K562 (cell line): ENCODE measurements at regions not wholly inside any gene's neighbourhood (a gene's known extent, or its start where the extent isn't known, plus 50 kb on each side); places are given as distances from the start of the nearest gene placed in this dataset.

Experiments used
- ATAC-seq: fragments of 200-7000 bp; cut with Tn5 transposase; 3 replicates; pipeline ENCODE4 v1.9.1; 2020; ENCODE audit warnings: moderate library complexity
- BruUV-seq: library from RNA; stranded (reverse); fragments of 400-500 nt; replicated peaks from 2 replicates; lab custom pipeline; 2021; lab: Mats Ljungman, UMichigan
- CTCF ChIA-PET: fragments of 300-600 bp; formaldehyde crosslinking; extraction: SDS; loops from one replicate; lab custom pipeline; 2021; ENCODE audit warnings: low intra/inter-chr PET ratio; lab: Yijun Ruan, JAX
- POLR2A ChIA-PET: fragments of 300-600, 350-650 bp; sonication (Branson Sonifier 250); formaldehyde crosslinking; extraction: SDS; loops from one replicate; lab custom pipeline; 2021; ENCODE audit warnings: antibody characterized with exemption, inconsistent platforms; lab: Yijun Ruan, JAX
- DNase-seq, 4 experiments: peaks; one replicate each; pipeline versions ENCODE4 v3.0.0 to v3.0.0-alpha.2; 2011 to 2018; ENCODE audit warnings: low spot score in 3 of 4, mixed read lengths in 3 of 4; ENCODE audit errors: extremely low read depth in 1 of 4
- FAIRE-seq: peaks from 2 replicates; lab custom pipeline; 2011; peaks lifted over from hg19 to GRCh38; lab: Jason Lieb, UNC
- H2AFZ ChIP-seq: 2 replicates; pipeline ENCODE4 v1.6.0; 2011; ENCODE audit warnings: low read depth, low read length, control low read depth, inconsistent platforms
- H3K27ac ChIP-seq: fragments of 200-600 bp; 3 replicates; pipeline ENCODE4 v1.8.0; 2011; ENCODE audit warnings: low read depth, mild to moderate bottlenecking, control low read depth, inconsistent platforms, low read length, moderate library complexity, mixed read lengths; ENCODE audit errors: extremely low read depth
- H3K27me3 ChIP-seq, 2 experiments: fragments of 300-600 bp in 1 of 2; 2 replicates in 1 of 2; 3 replicates in 1 of 2; pipeline versions ENCODE4 v1.6.0 to v1.8.0; 2011; ENCODE audit warnings: inconsistent platforms in 2 of 2, low read length in 2 of 2, mild to moderate bottlenecking in 1 of 2, mixed read lengths in 1 of 2, moderate library complexity in 1 of 2; ENCODE audit not compliant: control insufficient read depth in 2 of 2, insufficient read depth in 2 of 2
- H3K36me3 ChIP-seq: fragments of 300-600 bp; 3 replicates; pipeline ENCODE4 v1.8.0; 2011; ENCODE audit warnings: mild to moderate bottlenecking, low read length, inconsistent platforms; ENCODE audit not compliant: control insufficient read depth, insufficient read depth
- H3K4me1 ChIP-seq, 2 experiments: fragments of 200-600 bp in 1 of 2; replicated peaks in 1 of 2; 2 replicates in 1 of 2; 3 replicates in 1 of 2; pipeline versions ENCODE4 v1.5.1 to v1.8.0; 2011; ENCODE audit warnings: inconsistent platforms in 2 of 2, low read length in 2 of 2, mild to moderate bottlenecking in 1 of 2, mixed read lengths in 1 of 2, moderate library complexity in 1 of 2; ENCODE audit not compliant: control insufficient read depth in 2 of 2, insufficient read depth in 2 of 2
- H3K4me2 ChIP-seq: 2 replicates; pipeline ENCODE4 v1.6.1; 2011; ENCODE audit warnings: low read length, control low read depth, inconsistent platforms, mixed read lengths; ENCODE audit not compliant: insufficient read depth
- H3K4me3 ChIP-seq: fragments of 200-600 bp; sonication (generic), shearing (Covaris generic); 2 replicates; pipeline ENCODE4 v1.5.1; 2016; ENCODE audit warnings: control low read depth, inconsistent platforms
- H3K79me2 ChIP-seq: fragments of 200-600 bp; 3 replicates; pipeline ENCODE4 v1.8.0; 2011; ENCODE audit warnings: low read length, inconsistent platforms; ENCODE audit not compliant: control insufficient read depth, insufficient read depth
- H3K9ac ChIP-seq, 2 experiments: 2 replicates each; pipeline versions ENCODE4 v1.6.0 to v1.6.1; 2011; ENCODE audit warnings: low read depth in 2 of 2, low read length in 2 of 2, control low read depth in 1 of 2, inconsistent platforms in 1 of 2, mild to moderate bottlenecking in 1 of 2, mixed read lengths in 1 of 2; ENCODE audit not compliant: insufficient read depth in 1 of 2
- H3K9me1 ChIP-seq: one replicate; pipeline ENCODE4 v1.6.0; 2011; ENCODE audit warnings: inconsistent platforms, mild to moderate bottlenecking, low read length, moderate library complexity; ENCODE audit not compliant: control insufficient read depth, insufficient read depth
- H3K9me3 ChIP-seq: replicated peaks from 2 replicates; pipeline ENCODE4 v1.5.1; 2011; ENCODE audit warnings: low read depth, low read length, inconsistent platforms; ENCODE audit not compliant: control insufficient read depth, insufficient read depth
- H4K20me1 ChIP-seq: replicated peaks from 2 replicates; pipeline ENCODE4 v1.6.1; 2011; ENCODE audit warnings: low read length, inconsistent platforms, mixed read lengths; ENCODE audit not compliant: control insufficient read depth, insufficient read depth
- ATF6 ChIP-seq: sonication (generic); formaldehyde crosslinking; IDR thresholded peaks from 2 replicates; pipeline ENCODE4 v1.4.0; 2020; ENCODE audit warnings: mild to moderate bottlenecking, missing genetic modification reagents
- CREBBP ChIP-seq: IDR thresholded peaks from one replicate; pipeline ENCODE4 v1.6.1; 2012; ENCODE audit warnings: low read depth, mild to moderate bottlenecking, control low read depth, inconsistent platforms, low read length
- CUX1 ChIP-seq: fragments of 200-800 bp; sonication (Bioruptor generic); IDR thresholded peaks from 2 replicates; pipeline ENCODE4 v1.6.1; 2016; ENCODE audit warnings: missing genetic modification characterization, missing compliant biosample characterization
- KLF1 ChIP-seq: fragments of 450-650 bp; IDR thresholded peaks from 2 replicates; pipeline ENCODE4 v1.6.1; 2016; ENCODE audit warnings: missing genetic modification characterization, missing compliant biosample characterization
- POLR2H ChIP-seq: IDR thresholded peaks from 2 replicates; pipeline ENCODE4 v1.6.1; 2016; ENCODE audit warnings: missing genetic modification characterization, low read depth, mild to moderate bottlenecking, control low read depth, missing compliant biosample characterization, moderate library complexity
- RFX5 ChIP-seq: IDR thresholded peaks from 2 replicates; pipeline ENCODE4 v1.6.1; 2011; ENCODE audit warnings: low read depth, mild to moderate bottlenecking, improper control_type of control experiment, low read length
- SMARCA4 ChIP-seq: fragments of 450-650 bp; IDR thresholded peaks from 2 replicates; pipeline ENCODE4 v1.6.1; 2016
- ZNF239 ChIP-seq: fragments of 250-450 bp; sonication (Bioruptor Pico); IDR thresholded peaks from 2 replicates; pipeline ENCODE4 v1.4.0; 2020; ENCODE audit warnings: mild to moderate bottlenecking
- ZNF551 ChIP-seq: fragments of 250-450 bp; sonication (Bioruptor Pico); IDR thresholded peaks from 2 replicates; pipeline ENCODE4 v1.5.0; 2021; ENCODE audit warnings: mild to moderate bottlenecking, moderate library complexity
- WGBS: fragments of 100-300 bp; shearing (Covaris generic); methylation state at CpG from one replicate; pipeline ENCODE4 v1.1.6; 2016; ENCODE audit warnings: low coverage, mixed read lengths; ENCODE audit not compliant: insufficient coverage; ENCODE audit errors: missing lambda C conversion rate; 5-methylcytosine and 5-hydroxymethylcytosine counted together
- in situ Hi-C: fragments of 300-500 bp; cut with MboI; formaldehyde crosslinking; loops from 4 replicates; pipeline ENCODE4 v1.15.0; 2018; ENCODE audit warnings: inconsistent platforms, mixed read lengths
- intact Hi-C: fragments of 100-400 bp; cut with micrococcal nuclease; formaldehyde crosslinking; loops from 2 replicates; pipeline ENCODE4 v1.14.2; 2022
- TF ChIP-seq, protein P1 (sequence below): sonication (generic); formaldehyde crosslinking; IDR thresholded peaks from 2 replicates; pipeline ENCODE4 v1.8.1; 2023; ENCODE audit warnings: mild to moderate bottlenecking, missing genetic modification reagents
- TF ChIP-seq, protein P2 (sequence below): IDR thresholded peaks from 3 replicates; pipeline ENCODE4 v1.6.1; 2011; ENCODE audit warnings: borderline replicate concordance, mild to moderate bottlenecking; ENCODE audit not compliant: insufficient read length, insufficient read depth
- TF ChIP-seq, protein P3 (sequence below): sonication (generic); formaldehyde crosslinking; IDR thresholded peaks from 2 replicates; pipeline ENCODE4 v1.8.0; 2022; ENCODE audit warnings: missing genetic modification reagents, mild to moderate bottlenecking, moderate library complexity, borderline replicate concordance

- Histone ChIP-seq H3K9me3 (no peaks in the 10 kb centered on the region), H3K9me1 (no peaks in the 10 kb centered on the region), H3K27ac (no peak overlapping the region), H3K36me3 (no peaks in the 10 kb centered on the region), H2AFZ (no peak overlapping the region), H4K20me1 (no peaks in the 10 kb centered on the region), H3K27me3 (no peaks in the 10 kb centered on the region), H3K4me3 (no peak overlapping the region), H3K4me1 (no peaks in the 10 kb centered on the region), H3K4me2 (no peak overlapping the region), H3K79me2 (no peaks in the 10 kb centered on the region), H3K9ac (no peak overlapping the region)
- in situ Hi-C loops: no loop called here
- ChIA-PET POLR2A (no interaction called here), CTCF (no interaction called here)
- DNase-seq (no peak), ATAC-seq (no peak), FAIRE-seq (no peak)
- no TSS peak for BruUV-seq
- intact Hi-C loops: no loop called here
- 0% methylated on average over 2 of the region's 2 CpGs for WGBS
- TF ChIP-seq, protein P1, sequence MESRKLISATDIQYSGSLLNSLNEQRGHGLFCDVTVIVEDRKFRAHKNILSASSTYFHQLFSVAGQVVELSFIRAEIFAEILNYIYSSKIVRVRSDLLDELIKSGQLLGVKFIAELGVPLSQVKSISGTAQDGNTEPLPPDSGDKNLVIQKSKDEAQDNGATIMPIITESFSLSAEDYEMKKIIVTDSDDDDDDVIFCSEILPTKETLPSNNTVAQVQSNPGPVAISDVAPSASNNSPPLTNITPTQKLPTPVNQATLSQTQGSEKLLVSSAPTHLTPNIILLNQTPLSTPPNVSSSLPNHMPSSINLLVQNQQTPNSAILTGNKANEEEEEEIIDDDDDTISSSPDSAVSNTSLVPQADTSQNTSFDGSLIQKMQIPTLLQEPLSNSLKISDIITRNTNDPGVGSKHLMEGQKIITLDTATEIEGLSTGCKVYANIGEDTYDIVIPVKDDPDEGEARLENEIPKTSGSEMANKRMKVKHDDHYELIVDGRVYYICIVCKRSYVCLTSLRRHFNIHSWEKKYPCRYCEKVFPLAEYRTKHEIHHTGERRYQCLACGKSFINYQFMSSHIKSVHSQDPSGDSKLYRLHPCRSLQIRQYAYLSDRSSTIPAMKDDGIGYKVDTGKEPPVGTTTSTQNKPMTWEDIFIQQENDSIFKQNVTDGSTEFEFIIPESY (CRISPR knock-in tag): no peak
- no peak for TF ChIP-seq ATF6 (CRISPR knock-in tag)
- no peak for TF ChIP-seq ZNF239
- no peak for TF ChIP-seq ZNF551 (CRISPR knock-in tag)
- no peak for TF ChIP-seq SMARCA4
- no peak for TF ChIP-seq CREBBP
- TF ChIP-seq KLF1 (tag): no peak
- TF ChIP-seq, protein P2, sequence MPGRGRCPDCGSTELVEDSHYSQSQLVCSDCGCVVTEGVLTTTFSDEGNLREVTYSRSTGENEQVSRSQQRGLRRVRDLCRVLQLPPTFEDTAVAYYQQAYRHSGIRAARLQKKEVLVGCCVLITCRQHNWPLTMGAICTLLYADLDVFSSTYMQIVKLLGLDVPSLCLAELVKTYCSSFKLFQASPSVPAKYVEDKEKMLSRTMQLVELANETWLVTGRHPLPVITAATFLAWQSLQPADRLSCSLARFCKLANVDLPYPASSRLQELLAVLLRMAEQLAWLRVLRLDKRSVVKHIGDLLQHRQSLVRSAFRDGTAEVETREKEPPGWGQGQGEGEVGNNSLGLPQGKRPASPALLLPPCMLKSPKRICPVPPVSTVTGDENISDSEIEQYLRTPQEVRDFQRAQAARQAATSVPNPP: no peak
- TF ChIP-seq CUX1 (CRISPR knock-in tag): no peak
- TF ChIP-seq, protein P3, sequence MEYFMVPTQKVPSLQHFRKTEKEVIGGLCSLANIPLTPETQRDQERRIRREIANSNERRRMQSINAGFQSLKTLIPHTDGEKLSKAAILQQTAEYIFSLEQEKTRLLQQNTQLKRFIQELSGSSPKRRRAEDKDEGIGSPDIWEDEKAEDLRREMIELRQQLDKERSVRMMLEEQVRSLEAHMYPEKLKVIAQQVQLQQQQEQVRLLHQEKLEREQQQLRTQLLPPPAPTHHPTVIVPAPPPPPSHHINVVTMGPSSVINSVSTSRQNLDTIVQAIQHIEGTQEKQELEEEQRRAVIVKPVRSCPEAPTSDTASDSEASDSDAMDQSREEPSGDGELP (CRISPR knock-in tag): no peak
- no peak for TF ChIP-seq RFX5
- no peak for TF ChIP-seq POLR2H
These were observed 461.0 kb downstream of the ADAMTS20 start for GRCh38 chr12:43090981-43091380.
